GM18511 (cell line): ENCODE measurements at regions not wholly inside any gene's neighbourhood (a gene's known extent, or its start where the extent isn't known, plus 50 kb on each side); places are given as distances from the start of the nearest gene placed in this dataset.
"Not testable (repeated sequence)": the region's sequence is repeated elsewhere in the genome, so short reads cannot be mapped to it uniquely, and the experiment has no call there.

Experiments
- ATAC-seq: cut with Tn5 transposase; IDR thresholded peaks from one replicate; pipeline ENCODE4 v1.9.1; 2021; ENCODE audit warnings: mild to moderate bottlenecking, moderate library complexity; ENCODE audit not compliant: unreplicated experiment

GRCh38 chr19:28578786-28579505 lies 634.0 kb downstream of the UQCRFS1 start:
- no peak for ATAC-seq

GRCh38 chr19:28578208-28578607 lies 634.7 kb downstream of the UQCRFS1 start:
- no peak for ATAC-seq

- no peak for ATAC-seq
Observed at GRCh38 chr19:28577666-28578065, 635.3 kb downstream of the UQCRFS1 start.

DNA sequence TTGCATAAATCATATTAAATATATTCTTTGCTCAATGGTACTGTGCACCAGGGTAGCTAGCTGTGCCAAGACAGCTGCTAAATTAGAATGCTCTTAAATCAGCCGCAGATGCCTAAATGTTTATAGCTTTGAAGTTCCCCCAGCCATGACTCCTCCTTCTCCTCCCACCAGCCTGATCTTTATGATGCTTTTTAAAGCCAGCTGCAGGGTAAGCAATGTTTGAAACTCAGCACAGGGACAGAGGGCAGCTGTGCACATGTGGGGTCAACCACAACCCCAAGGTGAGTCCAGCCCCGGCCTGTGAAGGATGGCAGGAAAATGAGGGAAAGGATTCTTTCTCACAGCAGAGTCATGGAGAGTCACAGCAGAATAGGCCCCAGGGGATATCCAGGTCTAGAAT lies 635.7 kb downstream of the UQCRFS1 start:
- no peak for ATAC-seq

GRCh38 chr19:28575816-28576215 lies 637.1 kb downstream of the UQCRFS1 start:
- no peak for ATAC-seq

GRCh38 chr19:28575312-28575711 lies 637.6 kb downstream of the UQCRFS1 start:
- ATAC-seq, result not testable (repeated sequence)

- no peak for ATAC-seq
Observed at GRCh38 chr19:28574212-28574611, 638.7 kb downstream of the UQCRFS1 start.

DNA sequence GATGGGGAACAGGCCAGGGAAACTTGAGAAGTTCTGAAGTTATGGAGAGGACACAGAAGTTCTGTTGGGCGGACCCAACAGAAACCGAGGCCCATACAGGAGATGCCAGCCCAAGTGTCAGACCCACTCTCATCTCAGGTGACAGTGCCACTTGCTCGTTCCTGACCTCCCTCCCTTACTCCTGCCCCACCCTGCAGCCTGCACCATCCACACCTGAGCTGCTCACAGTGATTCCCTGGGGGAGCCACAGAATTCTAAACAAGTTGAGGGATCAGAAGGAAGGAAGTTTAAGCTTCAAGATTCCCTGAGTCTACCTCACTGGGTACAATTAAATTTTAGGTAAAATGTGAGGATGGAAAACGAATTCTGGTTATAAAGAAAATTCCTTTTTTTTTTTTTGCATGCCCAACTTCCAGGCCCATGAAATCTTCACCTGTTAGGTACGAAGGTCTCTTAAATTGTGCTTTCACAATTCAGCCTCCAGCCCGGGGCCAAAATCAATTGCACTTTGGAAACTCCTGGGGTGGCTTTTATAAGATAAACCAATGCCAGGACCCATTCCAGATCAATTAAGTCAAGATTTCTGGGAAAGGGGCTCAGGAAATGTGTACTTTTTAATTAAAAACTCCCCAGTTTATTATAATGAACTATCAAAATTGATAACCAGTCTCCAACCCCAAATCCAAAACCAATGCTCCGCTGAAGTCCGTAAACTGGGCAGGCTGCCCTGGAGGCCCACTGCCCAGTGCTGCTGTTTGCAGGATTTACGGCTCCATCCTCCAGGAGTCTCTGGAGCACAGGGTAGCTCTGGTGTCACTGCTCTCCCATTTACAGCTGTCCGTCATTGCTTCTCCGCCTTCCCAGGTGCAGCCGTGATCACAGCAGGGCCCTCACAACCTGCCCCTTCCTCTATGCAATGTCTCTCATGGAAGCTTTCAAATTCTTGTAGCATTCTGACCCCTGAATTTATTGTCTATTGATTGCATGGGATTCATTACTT lies 643.5 kb downstream of the UQCRFS1 start:
- ATAC-seq, result no peak

DNA sequence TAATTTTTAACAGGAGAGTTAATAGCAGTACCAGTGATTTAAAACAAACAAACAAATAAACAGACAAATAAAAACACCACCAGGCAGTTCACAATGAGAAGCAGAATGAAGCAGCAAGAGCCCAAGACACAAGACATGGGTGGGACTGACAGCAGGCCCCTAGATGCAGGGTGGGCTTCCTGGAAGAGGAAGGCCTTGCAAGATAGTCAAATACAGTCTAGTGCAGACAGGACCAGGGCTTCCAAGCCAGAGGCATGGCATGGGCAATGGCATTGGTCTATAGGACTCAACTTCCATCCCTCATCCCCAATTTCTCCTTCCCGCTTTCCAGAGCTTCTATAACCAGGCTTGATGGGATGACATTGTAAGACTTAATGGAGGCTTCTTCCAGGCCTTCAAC lies 645.1 kb downstream of the UQCRFS1 start:
- ATAC-seq, result no peak

DNA sequence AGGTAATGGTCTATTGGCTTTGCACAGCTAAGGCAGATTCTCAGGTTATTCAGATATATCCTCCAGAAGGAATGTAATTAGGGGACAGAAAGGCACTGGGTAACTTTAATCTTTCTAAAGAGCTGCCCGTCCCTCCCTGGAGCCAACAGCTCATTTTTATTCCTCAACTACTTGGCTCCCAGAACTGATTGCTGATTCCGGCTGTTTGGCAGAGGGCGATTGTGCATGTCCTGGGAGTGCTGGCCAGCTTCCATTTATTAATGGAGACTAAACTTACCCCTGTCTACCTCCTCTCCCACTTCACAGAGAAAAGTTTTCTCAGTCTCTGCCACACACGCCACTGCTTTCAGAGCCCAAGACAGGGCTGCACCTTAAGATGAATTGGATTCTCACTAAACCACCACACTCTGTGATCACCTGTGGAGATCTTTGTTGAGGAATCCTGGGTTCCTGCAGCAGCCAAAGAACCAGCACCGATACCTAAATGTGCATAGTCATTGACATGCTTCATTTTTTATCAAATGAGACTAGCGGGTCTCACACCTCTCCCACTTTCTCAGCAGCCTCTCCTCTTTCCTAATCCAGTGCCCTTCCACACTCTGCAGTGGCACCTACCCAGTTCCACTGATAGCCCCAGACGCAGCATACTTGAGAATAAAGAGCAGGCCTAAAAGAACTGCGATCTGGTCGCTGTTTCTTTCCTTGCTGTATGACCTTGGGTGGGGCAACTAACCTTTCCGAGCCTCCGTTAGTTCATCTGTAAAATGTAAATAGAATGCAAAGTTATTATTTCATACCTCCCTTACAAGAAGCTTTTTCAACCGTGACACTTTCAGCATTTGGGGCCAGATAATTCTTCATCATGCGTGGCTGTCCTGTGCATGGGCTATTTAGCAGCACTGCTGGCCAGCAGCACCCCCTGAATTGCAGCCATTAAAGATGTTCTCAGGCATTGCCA lies 648.7 kb downstream of the UQCRFS1 start:
- ATAC-seq, result no peak

GRCh38 chr19:28560786-28561185 lies 652.2 kb downstream of the UQCRFS1 start:
- no peak for ATAC-seq

DNA sequence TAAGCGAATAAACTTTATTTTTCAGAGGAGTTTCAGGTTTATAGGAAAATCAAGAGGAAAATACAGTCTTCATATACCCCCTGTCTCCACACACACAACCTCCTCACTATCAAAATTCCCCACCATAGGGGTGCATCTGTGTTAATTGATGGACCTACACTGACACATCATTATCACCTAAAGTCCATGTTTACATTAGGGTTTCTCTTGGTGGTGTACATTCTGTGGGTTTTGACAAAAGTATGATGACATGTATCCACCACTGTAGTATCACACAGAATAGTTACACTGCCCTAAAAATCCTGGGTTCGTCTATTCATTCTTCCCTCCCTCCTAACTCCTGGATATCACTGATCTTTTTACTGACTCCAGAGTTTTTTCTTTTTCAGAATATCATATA lies 654.2 kb downstream of the UQCRFS1 start:
- ATAC-seq, result no peak

DNA sequence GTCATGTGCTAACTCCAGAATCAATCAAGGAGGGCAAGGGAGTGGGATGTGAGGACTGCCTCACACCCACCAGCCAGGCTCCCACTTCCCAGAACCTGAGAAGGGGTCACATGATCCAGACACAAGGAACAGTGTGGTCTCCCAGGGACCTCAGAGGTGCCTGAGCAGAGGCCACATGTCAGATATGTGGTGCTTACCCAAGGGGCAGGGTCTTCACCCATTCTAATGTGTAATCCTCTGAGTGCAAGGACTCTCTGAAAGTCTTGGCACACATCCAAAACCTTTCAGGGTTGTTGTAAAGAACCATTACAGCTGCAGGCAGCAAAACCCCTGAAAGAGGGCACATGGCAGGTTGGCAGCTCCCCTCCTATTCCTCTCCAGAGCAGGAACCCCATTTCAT lies 656.6 kb downstream of the UQCRFS1 start:
- no peak for ATAC-seq

DNA sequence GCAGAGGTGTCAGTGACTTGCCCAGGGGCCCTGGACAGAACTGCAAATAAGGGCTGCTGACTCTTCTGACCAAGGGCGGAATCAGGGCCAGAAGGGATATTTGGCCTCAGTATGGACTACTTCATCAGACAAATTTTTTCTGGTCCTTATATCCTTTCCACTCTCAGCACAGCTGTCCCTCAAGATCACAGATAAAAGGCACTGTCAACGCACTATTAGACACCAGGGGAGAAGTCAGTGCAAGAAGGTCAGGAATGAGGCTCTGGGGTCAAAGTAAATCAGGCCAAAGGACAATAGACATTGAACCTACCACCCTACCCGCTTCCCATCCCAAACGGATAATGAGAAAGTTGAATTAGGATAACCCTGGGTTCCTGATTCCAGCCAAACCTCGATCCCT lies 657.6 kb downstream of the UQCRFS1 start:
- ATAC-seq, result no peak

DNA sequence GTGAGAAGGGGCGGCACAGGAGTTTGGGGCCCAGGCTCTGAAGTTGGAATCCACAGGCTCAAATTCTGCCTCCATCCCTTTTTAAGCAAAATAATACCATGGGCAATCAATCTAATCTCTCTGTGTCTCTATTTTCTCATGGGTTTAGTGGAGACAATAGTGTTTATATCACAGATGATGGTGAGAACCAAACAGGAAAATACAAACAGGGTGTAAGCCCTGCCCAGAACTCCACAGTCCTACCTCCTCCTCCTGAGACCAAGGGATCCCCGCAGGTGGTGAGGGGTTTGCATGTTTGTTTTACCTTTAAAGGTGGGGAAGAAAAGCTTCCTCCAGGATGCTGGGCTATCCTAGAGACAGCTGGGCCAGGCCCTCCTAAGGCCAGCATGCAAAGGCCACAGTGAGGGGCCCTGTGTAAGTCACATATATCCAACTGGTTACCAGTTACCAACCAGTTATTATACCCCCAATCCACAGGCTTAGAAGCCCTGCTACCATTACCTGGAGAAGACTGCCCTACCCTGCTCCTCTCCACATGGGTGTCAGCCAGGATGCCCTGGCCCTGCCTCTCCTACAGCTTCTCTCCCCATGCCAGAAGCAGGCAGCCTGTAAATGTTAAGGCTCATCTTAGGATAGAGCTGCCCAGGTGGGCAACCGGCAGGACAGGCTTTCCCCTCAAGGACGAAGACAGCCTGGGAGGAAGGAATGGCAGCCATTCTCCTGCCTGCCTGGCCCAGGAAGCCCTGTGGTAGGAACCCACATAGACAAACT lies 658.4 kb downstream of the UQCRFS1 start:
- no peak for ATAC-seq

DNA sequence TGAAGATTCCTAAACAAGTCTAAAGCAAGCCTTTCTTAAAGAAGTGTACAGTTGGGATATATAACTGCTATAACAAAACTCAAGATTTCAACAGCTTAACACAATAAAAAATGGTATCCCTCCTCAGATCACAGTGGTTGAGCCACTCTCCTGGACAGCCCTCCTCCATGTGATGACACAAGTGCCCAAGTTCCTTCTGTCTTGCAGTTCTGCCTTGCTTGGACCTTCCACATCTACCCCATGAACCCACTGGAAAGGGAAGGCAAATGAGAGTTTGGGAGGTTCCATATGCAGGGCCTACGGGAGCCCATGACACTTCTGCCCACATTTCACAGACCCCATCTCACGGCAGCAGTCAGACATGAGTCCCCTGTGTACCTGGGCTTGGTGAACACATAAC lies 659.2 kb downstream of the UQCRFS1 start:
- no peak for ATAC-seq

GRCh38 chr19:28553005-28553404 lies 659.9 kb downstream of the UQCRFS1 start:
- no peak for ATAC-seq

DNA sequence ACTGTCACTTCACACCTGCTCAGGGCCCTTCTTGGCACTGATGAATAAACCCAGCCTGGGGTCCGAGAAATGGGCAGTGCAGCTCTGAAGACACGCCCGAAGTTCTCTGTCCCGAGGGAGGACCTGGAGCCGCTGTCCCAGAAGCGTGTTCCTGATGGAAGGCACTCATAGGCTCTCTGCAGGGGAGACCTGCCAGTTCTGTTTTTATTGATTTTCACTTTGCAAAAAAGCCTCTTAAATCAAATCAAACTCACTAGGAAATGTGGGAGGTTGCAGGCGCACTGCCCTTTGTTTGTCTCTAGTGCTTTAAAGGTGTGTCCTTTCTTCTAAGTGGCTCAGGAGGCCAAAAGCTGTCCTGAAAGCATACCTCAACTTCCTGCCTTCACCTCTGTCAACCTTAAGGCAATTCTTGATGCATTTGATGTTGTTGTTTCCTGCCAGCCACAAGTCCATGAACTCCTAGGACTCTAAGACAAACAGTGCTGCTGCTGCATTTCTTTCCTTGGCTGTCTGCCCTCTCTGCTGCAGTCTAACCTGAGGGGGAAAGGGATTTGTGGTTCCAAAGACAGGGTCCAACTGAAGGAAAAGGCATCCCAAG lies 663.2 kb downstream of the UQCRFS1 start:
- ATAC-seq, result no peak

DNA sequence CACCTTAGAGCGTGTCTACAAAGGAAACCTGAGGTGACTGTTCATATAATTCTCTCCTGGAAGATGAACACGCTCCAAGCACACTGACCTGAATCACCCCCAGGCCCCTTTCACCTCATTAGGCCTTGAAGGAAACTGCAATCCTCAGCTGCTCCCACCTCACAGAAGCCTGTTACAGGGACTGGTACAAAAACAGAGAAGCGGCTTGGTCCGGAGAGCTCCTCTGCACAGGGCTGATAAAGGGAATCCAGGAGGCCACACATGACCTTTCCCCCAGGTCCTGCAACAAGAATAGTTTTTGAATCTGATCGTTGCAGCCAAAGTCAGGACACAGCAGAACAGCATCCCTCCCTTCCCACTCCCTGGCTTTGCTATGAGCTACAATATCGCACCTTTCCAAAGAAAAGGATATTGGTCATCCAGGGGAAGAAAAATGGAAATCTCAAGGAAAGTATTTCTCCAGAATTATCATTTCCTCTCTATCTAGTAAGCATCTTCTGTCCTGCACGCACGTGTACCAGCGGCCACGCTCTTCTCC lies 666.7 kb downstream of the UQCRFS1 start:
- ATAC-seq, result no peak
